H9 (cell line): ENCODE measurements at regions not wholly inside any gene's neighbourhood (a gene's known extent, or its start where the extent isn't known, plus 50 kb on each side); places are given as distances from the start of the nearest gene placed in this dataset.

Source experiments
- DNase-seq: peaks from one replicate; pipeline ENCODE4 v3.0.0-alpha.2; 2017
- H2AFZ ChIP-seq: one replicate; pipeline ENCODE4 v1.6.1; 2013; ENCODE audit warnings: mild to moderate bottlenecking, low read length, control low read depth, moderate library complexity
- H2AK5ac ChIP-seq: 2 replicates; pipeline ENCODE4 v1.6.1; 2013; ENCODE audit warnings: low read length, control low read depth, mixed read lengths; ENCODE audit not compliant: insufficient read length
- H2BK120ac ChIP-seq: one replicate; pipeline ENCODE4 v1.6.1; 2013; ENCODE audit warnings: low read depth, mild to moderate bottlenecking, low read length, control low read depth, inconsistent platforms; ENCODE audit not compliant: poor library complexity, severe bottlenecking
- H2BK12ac ChIP-seq: 2 replicates; pipeline ENCODE4 v1.6.1; 2013; ENCODE audit warnings: low read length, control low read depth, mixed read lengths, low read depth; ENCODE audit not compliant: insufficient read length
- H2BK15ac ChIP-seq: 2 replicates; pipeline ENCODE4 v1.6.1; 2013; ENCODE audit warnings: low read depth, low read length, control low read depth
- H2BK20ac ChIP-seq: one replicate; pipeline ENCODE4 v1.6.1; 2013; ENCODE audit warnings: low read depth, mild to moderate bottlenecking, low read length, control low read depth, inconsistent platforms; ENCODE audit not compliant: poor library complexity, severe bottlenecking
- H2BK5ac ChIP-seq: 2 replicates; pipeline ENCODE4 v1.6.1; 2013; ENCODE audit warnings: low read length, control low read depth, mixed read lengths; ENCODE audit not compliant: insufficient read length
- H3K14ac ChIP-seq: 2 replicates; pipeline ENCODE4 v1.6.1; 2013; ENCODE audit warnings: low read length, control low read depth; ENCODE audit not compliant: insufficient read depth
- H3K18ac ChIP-seq: 2 replicates; pipeline ENCODE4 v1.6.1; 2013; ENCODE audit warnings: low read depth, mild to moderate bottlenecking, mixed read lengths, low read length, control low read depth; ENCODE audit not compliant: insufficient read length
- H3K23ac ChIP-seq: 2 replicates; pipeline ENCODE4 v1.6.1; 2013; ENCODE audit warnings: low read length, control low read depth, mixed read lengths, low read depth; ENCODE audit not compliant: insufficient read length
- H3K23me2 ChIP-seq: 2 replicates; pipeline ENCODE4 v1.6.1; 2013; ENCODE audit warnings: low read depth, mild to moderate bottlenecking, mixed read lengths, low read length, control low read depth; ENCODE audit not compliant: insufficient read length, poor library complexity, severe bottlenecking
- H3K27ac ChIP-seq: 2 replicates; pipeline ENCODE4 v1.5.1; 2013; ENCODE audit warnings: low read length, control low read depth, mixed read lengths, low read depth; ENCODE audit not compliant: insufficient read length
- H3K27me3 ChIP-seq: 2 replicates; pipeline ENCODE4 v1.6.1; 2013; ENCODE audit warnings: low read length, control low read depth, inconsistent platforms; ENCODE audit not compliant: insufficient read depth
- H3K4ac ChIP-seq: 2 replicates; pipeline ENCODE4 v1.6.1; 2013; ENCODE audit warnings: low read depth, mild to moderate bottlenecking, control low read depth, inconsistent platforms, low read length, moderate library complexity
- H3K4me1 ChIP-seq: 2 replicates; pipeline ENCODE4 v1.6.1; 2013; ENCODE audit warnings: low read length, control low read depth, inconsistent platforms; ENCODE audit not compliant: insufficient read depth
- H3K4me2 ChIP-seq: 2 replicates; pipeline ENCODE4 v1.6.1; 2013; ENCODE audit warnings: low read length, control low read depth, mixed read lengths; ENCODE audit not compliant: insufficient read length, insufficient read depth
- H3K56ac ChIP-seq: 2 replicates; pipeline ENCODE4 v1.6.1; 2013; ENCODE audit warnings: low read depth, mild to moderate bottlenecking, mixed read lengths, low read length, control low read depth; ENCODE audit not compliant: insufficient read length
- H3K79me1 ChIP-seq: 2 replicates; pipeline ENCODE4 v1.6.1; 2013; ENCODE audit warnings: low read depth, mild to moderate bottlenecking, moderate library complexity, low read length, control low read depth, inconsistent platforms; ENCODE audit not compliant: insufficient read depth, poor library complexity, severe bottlenecking
- H3K79me2 ChIP-seq: 2 replicates; pipeline ENCODE4 v1.6.1; 2013; ENCODE audit warnings: low read length, control low read depth, inconsistent platforms; ENCODE audit not compliant: insufficient read depth
- H3K9ac ChIP-seq: 2 replicates; pipeline ENCODE4 v1.6.1; 2013; ENCODE audit warnings: low read length, control low read depth, mixed read lengths; ENCODE audit not compliant: insufficient read length; ENCODE audit errors: extremely low read depth
- H3K9me3 ChIP-seq: one replicate; pipeline ENCODE4 v1.6.1; 2013; ENCODE audit warnings: low read depth, low read length, inconsistent platforms; ENCODE audit not compliant: control insufficient read depth
- H3T11ph ChIP-seq: one replicate; pipeline ENCODE4 v1.6.1; 2013; ENCODE audit warnings: mild to moderate bottlenecking, low read length, control low read depth, inconsistent platforms
- H4K20me1 ChIP-seq: one replicate; pipeline ENCODE4 v1.6.1; 2013; ENCODE audit not compliant: control insufficient read depth, insufficient read length, insufficient read depth
- H4K5ac ChIP-seq: 2 replicates; pipeline ENCODE4 v1.6.1; 2013; ENCODE audit warnings: low read depth, mild to moderate bottlenecking, mixed read lengths, low read length, control low read depth; ENCODE audit not compliant: insufficient read length
- H4K8ac ChIP-seq: replicated peaks from 2 replicates; pipeline ENCODE4 v1.6.1; 2013; ENCODE audit warnings: low read length, control low read depth, mixed read lengths, low read depth; ENCODE audit not compliant: insufficient read length
- H4K91ac ChIP-seq: 2 replicates; pipeline ENCODE4 v1.6.1; 2013; ENCODE audit warnings: low read depth, mild to moderate bottlenecking, moderate library complexity, mixed read lengths, low read length, control low read depth; ENCODE audit not compliant: insufficient read length
- H3K27ac Mint-ChIP-seq, 3 experiments: 2 replicates in 2 of 3; 3 replicates in 1 of 3; pipeline ENCODE4 v1.8.0; 2020 to 2021; ENCODE audit warnings: mixed read lengths in 3 of 3, mild to moderate bottlenecking in 1 of 3, moderate library complexity in 1 of 3
- H3K27me3 Mint-ChIP-seq: 2 replicates; pipeline ENCODE4 v1.8.0; 2021; ENCODE audit warnings: low read depth, mild to moderate bottlenecking, moderate library complexity, mixed read lengths
- H3K36me3 Mint-ChIP-seq, 3 experiments: 2 replicates in 2 of 3; 3 replicates in 1 of 3; pipeline ENCODE4 v1.8.0; 2020 to 2021; ENCODE audit warnings: low read depth in 3 of 3, mixed read lengths in 3 of 3; ENCODE audit not compliant: insufficient read depth in 1 of 3
- H3K4me1 Mint-ChIP-seq, 2 experiments: 2 replicates each; pipeline ENCODE4 v1.8.0; 2020; ENCODE audit warnings: mixed read lengths in 2 of 2
- H3K4me3 Mint-ChIP-seq, 2 experiments: 2 replicates in 1 of 2; 3 replicates in 1 of 2; pipeline ENCODE4 v1.8.0; 2020 to 2021; ENCODE audit warnings: mild to moderate bottlenecking in 2 of 2, mixed read lengths in 2 of 2, moderate library complexity in 1 of 2
- H3K9me3 Mint-ChIP-seq, 2 experiments: 2 replicates in 1 of 2; 3 replicates in 1 of 2; pipeline ENCODE4 v1.8.0; 2020; ENCODE audit warnings: mild to moderate bottlenecking in 2 of 2, mixed read lengths in 2 of 2, moderate library complexity in 1 of 2
- WGBS: extraction: QIAGEN DNeasy Blood & Tissue Kit; methylation state at CpG from one replicate; pipeline ENCODE4 v1.1.7; 2013; ENCODE audit warnings: missing lambda C conversion rate, low lambda C conversion rate, mixed read lengths; ENCODE audit not compliant: insufficient read length; ENCODE audit errors: extremely low coverage; 5-methylcytosine and 5-hydroxymethylcytosine counted together
- TF ChIP-seq, protein P1 (sequence below): fragments of 200-600 bp; sonication (generic); conservative IDR thresholded peaks from 3 replicates; pipeline ENCODE4 v1.8.0; 2021; ENCODE audit warnings: antibody characterized with exemption, mild to moderate bottlenecking

- no peak overlapping the region for H3K27ac ChIP-seq
- no peak overlapping the region for H3K23ac ChIP-seq
- no peaks in the 10 kb centered on the region for H3K36me3 Mint-ChIP-seq
- H4K5ac ChIP-seq, result no peak overlapping the region
- no peaks in the 10 kb centered on the region for H3K79me2 ChIP-seq
- no peak overlapping the region for H3K4me3 Mint-ChIP-seq
- H3K27ac Mint-ChIP-seq, result no peak overlapping the region; a peak in 1 of 7 replicates
- no peak overlapping the region for H3K18ac ChIP-seq
- no peaks in the 10 kb centered on the region for H3K23me2 ChIP-seq
- no peak overlapping the region for H4K8ac ChIP-seq
- H4K20me1 ChIP-seq, result no peaks in the 10 kb centered on the region
- no peaks in the 10 kb centered on the region for H3K27me3 ChIP-seq
- no peak overlapping the region for H3K9ac ChIP-seq
- H3K4me1 ChIP-seq, result no peaks in the 10 kb centered on the region
- no peak overlapping the region for H3T11ph ChIP-seq
- H4K91ac ChIP-seq, result no peak overlapping the region
- H3K14ac ChIP-seq, result no peak overlapping the region
- no peak for DNase-seq
- no peak overlapping the region for H2AK5ac ChIP-seq
- no peaks in the 10 kb centered on the region; the same call in none of the 2 replicates for H3K27me3 Mint-ChIP-seq
- TF ChIP-seq, protein P1, sequence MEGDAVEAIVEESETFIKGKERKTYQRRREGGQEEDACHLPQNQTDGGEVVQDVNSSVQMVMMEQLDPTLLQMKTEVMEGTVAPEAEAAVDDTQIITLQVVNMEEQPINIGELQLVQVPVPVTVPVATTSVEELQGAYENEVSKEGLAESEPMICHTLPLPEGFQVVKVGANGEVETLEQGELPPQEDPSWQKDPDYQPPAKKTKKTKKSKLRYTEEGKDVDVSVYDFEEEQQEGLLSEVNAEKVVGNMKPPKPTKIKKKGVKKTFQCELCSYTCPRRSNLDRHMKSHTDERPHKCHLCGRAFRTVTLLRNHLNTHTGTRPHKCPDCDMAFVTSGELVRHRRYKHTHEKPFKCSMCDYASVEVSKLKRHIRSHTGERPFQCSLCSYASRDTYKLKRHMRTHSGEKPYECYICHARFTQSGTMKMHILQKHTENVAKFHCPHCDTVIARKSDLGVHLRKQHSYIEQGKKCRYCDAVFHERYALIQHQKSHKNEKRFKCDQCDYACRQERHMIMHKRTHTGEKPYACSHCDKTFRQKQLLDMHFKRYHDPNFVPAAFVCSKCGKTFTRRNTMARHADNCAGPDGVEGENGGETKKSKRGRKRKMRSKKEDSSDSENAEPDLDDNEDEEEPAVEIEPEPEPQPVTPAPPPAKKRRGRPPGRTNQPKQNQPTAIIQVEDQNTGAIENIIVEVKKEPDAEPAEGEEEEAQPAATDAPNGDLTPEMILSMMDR, result no peak
- no peaks in the 10 kb centered on the region for H3K79me1 ChIP-seq
- WGBS, result no CpG with 5 or more reads among the region's 3 CpGs
- no peak overlapping the region for H3K56ac ChIP-seq
- H3K4me2 ChIP-seq, result no peak overlapping the region
- no peak overlapping the region for H3K4ac ChIP-seq
- H3K9me3 Mint-ChIP-seq, result no peaks in the 10 kb centered on the region
- no peak overlapping the region for H2AFZ ChIP-seq
- no peak overlapping the region for H2BK20ac ChIP-seq
- no peaks in the 10 kb centered on the region for H3K9me3 ChIP-seq
- H2BK5ac ChIP-seq, result no peak overlapping the region
- H2BK15ac ChIP-seq, result no peak overlapping the region
- no peak overlapping the region for H2BK120ac ChIP-seq
- peaks cover 5 to 17% of the 10 kb centered on the region in 2 experiments for H3K4me1 Mint-ChIP-seq
- H2BK12ac ChIP-seq, result no peak overlapping the region
Measured at GRCh38 chr9:96062854-96063253, 187.4 kb downstream of the ERCC6L2 start.
